22Rv1 (cell line): ENCODE measurements at regions not wholly inside any gene's neighbourhood (a gene's known extent, or its start where the extent isn't known, plus 50 kb on each side); places are given as distances from the start of the nearest gene placed in this dataset.
"Not testable (repeated sequence)": the region's sequence is repeated elsewhere in the genome, so short reads cannot be mapped to it uniquely, and the experiment has no call there.

ENCODE experiments used
- H3K27ac ChIP-seq: fragments of 450-650 bp; 2 replicates; pipeline ENCODE4 v1.5.1; 2017
- CTCF ChIP-seq: fragments of 450-650 bp; IDR thresholded peaks from 2 replicates; pipeline ENCODE4 v1.5.1; 2017; ENCODE audit warnings: mild to moderate bottlenecking

GRCh38 chr18:14460364-14460763, 83.0 kb downstream of the POTEC start:
- not testable (repeated sequence) for H3K27ac ChIP-seq

GRCh38 chr18:14459826-14460225, 83.6 kb downstream of the POTEC start:
- H3K27ac ChIP-seq, result not testable (repeated sequence)

- peak overlapping the region; percentile 62 for H3K27ac ChIP-seq
Observed at GRCh38 chr18:14458009-14458945, 85.1 kb downstream of the POTEC start.

GRCh38 chr18:14450637-14451009, 92.8 kb downstream of the POTEC start:
- H3K27ac ChIP-seq, result peak overlapping the region; percentile 58

GRCh38 chr18:14449995-14450636, 93.3 kb downstream of the POTEC start:
- peak overlapping the region; percentile 58 for H3K27ac ChIP-seq

- not testable (repeated sequence) for H3K27ac ChIP-seq
Observed at GRCh38 chr18:14449062-14449461, 94.3 kb downstream of the POTEC start.

GRCh38 chr18:14447715-14448114, 95.7 kb downstream of the POTEC start:
- not testable (repeated sequence) for H3K27ac ChIP-seq

GRCh38 chr18:14435460-14435859, 107.9 kb downstream of the POTEC start:
- H3K27ac ChIP-seq, result not testable (repeated sequence)

GRCh38 chr18:14432371-14432770, 111.0 kb downstream of the POTEC start:
- H3K27ac ChIP-seq, result peak overlapping the region; percentile 82

GRCh38 chr18:14431031-14431521, 112.3 kb downstream of the POTEC start:
- peak; percentile 42 for TF ChIP-seq CTCF
- peak overlapping the region; percentile 82 for H3K27ac ChIP-seq

- not testable (repeated sequence) for H3K27ac ChIP-seq
- TF ChIP-seq CTCF, result peak; percentile 27
Observed at GRCh38 chr18:14415806-14416205, 127.6 kb downstream of the POTEC start.

GRCh38 chr18:14415399-14415798, 128.0 kb downstream of the POTEC start:
- H3K27ac ChIP-seq, result not testable (repeated sequence)

- peak; percentile 11; the same call in 1 of the 2 replicates for TF ChIP-seq CTCF
- H3K27ac ChIP-seq, result not testable (repeated sequence)
Observed at GRCh38 chr18:14395533-14395932, 147.9 kb downstream of the POTEC start.

GRCh38 chr18:14393563-14394103, 149.8 kb downstream of the POTEC start:
- H3K27ac ChIP-seq, result not testable (repeated sequence)

GRCh38 chr18:14392604-14393003, 150.8 kb downstream of the POTEC start:
- H3K27ac ChIP-seq, result not testable (repeated sequence)

GRCh38 chr18:14384961-14385360, 158.4 kb downstream of the POTEC start:
- H3K27ac ChIP-seq, result not testable (repeated sequence)

- H3K27ac ChIP-seq, result not testable (repeated sequence)
Observed at GRCh38 chr18:14382666-14383065, 160.7 kb downstream of the POTEC start.

GRCh38 chr18:14379489-14379888, 163.9 kb downstream of the POTEC start:
- H3K27ac ChIP-seq, result not testable (repeated sequence)
